GM12864 (cell line): ENCODE measurements at regions not wholly inside any gene's neighbourhood (a gene's known extent, or its start where the extent isn't known, plus 50 kb on each side); places are given as distances from the start of the nearest gene placed in this dataset.

ENCODE experiments used
- DNase-seq: peaks from one replicate; pipeline ENCODE4 v3.0.0-alpha.2; 2011; ENCODE audit warnings: low read depth
- H3K4me3 ChIP-seq: 2 replicates; pipeline ENCODE4 v1.5.1; 2011; ENCODE audit warnings: mild to moderate bottlenecking, low read depth, low read length, control low read depth
- TF ChIP-seq, protein P1 (sequence below): IDR thresholded peaks from 2 replicates; pipeline ENCODE4 v1.5.1; 2011; ENCODE audit warnings: low read depth, mild to moderate bottlenecking, moderate library complexity, low read length, control low read depth, inconsistent platforms; ENCODE audit errors: missing control alignments

DNA sequence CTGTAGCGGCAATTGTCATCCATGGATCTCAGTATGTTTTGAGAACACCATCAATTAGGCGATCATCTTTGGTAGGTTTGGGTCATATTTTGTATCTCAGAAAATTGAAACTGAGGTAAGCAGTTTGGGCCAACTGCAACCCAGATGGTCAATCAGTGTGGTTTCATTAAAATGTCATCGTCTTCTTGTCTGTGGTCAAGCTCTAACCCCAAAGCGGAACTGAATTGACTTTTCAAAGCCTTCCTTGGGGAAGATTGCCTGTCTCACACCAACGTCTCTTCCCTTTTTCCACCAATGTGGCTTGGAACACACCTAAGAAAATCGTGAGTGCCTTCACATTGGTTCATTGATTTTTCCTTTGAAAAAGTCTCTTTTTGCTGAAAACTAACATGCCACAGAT, 56.3 kb upstream of the UBAC2 start:
- DNase-seq = no peak
- TF ChIP-seq, protein P1, sequence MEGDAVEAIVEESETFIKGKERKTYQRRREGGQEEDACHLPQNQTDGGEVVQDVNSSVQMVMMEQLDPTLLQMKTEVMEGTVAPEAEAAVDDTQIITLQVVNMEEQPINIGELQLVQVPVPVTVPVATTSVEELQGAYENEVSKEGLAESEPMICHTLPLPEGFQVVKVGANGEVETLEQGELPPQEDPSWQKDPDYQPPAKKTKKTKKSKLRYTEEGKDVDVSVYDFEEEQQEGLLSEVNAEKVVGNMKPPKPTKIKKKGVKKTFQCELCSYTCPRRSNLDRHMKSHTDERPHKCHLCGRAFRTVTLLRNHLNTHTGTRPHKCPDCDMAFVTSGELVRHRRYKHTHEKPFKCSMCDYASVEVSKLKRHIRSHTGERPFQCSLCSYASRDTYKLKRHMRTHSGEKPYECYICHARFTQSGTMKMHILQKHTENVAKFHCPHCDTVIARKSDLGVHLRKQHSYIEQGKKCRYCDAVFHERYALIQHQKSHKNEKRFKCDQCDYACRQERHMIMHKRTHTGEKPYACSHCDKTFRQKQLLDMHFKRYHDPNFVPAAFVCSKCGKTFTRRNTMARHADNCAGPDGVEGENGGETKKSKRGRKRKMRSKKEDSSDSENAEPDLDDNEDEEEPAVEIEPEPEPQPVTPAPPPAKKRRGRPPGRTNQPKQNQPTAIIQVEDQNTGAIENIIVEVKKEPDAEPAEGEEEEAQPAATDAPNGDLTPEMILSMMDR = no peak
- no peak overlapping the region for H3K4me3 ChIP-seq

DNA sequence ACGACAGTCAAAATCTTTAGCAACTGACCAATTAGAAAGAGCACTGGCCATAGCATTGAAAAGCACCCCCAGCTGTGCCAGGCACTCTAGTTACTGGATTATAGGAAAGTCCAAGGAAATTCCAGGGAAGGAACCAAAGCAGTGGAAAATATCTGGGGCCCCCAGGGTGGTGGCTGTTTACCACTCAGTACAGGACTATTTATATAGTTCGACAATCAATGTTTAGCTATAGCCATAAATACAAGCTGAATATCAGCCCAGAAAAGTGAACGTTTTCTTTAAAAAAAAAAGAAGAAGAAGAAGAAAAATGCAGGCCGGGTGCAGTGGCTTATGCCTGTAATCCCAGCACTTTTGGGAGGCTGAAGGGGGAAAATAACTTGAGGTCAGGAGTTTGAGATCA, 55.2 kb upstream of the UBAC2 start:
- no peak overlapping the region for H3K4me3 ChIP-seq
- TF ChIP-seq, protein P1 = no peak
- no peak for DNase-seq

DNA sequence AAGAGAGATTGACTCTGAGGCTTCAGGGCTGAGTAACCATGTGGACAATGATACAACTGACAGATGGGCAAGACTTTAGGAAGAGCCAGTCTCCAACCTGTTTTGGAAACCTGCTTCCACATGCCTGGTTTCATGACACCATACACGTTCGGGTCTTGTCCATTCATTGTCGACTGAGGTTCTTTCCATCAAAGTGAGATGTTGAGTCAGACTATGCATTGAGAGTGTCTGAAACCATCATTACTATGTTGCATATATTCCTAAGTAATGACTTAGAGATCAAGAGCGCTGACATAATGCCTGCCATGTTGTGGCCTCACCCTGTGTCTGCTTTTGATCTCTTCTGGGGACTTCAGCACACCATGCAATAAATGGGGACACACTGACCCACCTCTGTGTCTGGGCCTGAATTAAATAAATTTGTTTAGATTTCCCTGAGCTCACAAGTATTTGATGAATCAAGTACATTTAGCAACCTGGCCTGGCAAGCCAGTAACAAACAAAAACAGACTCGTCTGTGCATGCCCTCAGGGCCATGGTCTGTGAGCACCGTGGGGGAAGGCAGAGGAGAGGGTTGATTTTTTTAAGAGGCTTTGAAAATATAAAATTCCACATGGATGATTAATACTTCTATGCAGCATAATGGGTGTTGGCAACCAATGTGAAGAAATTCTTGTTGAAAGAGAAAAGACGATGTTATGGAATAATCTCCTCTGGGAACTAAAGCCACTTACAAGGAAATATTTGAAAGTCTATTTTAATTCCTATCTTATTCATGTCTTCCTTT, 49.9 kb upstream of the UBAC2 start:
- no peak overlapping the region for H3K4me3 ChIP-seq
- TF ChIP-seq, protein P1 = no peak
- no peak for DNase-seq
